GM21381 (cell line): ENCODE measurements at regions not wholly inside any gene's neighbourhood (a gene's known extent, or its start where the extent isn't known, plus 50 kb on each side); places are given as distances from the start of the nearest gene placed in this dataset.

ENCODE experiments used
- ATAC-seq: cut with Tn5 transposase; IDR thresholded peaks from one replicate; pipeline ENCODE4 v1.9.1; 2021; ENCODE audit warnings: mild to moderate bottlenecking, moderate library complexity; ENCODE audit not compliant: unreplicated experiment

DNA sequence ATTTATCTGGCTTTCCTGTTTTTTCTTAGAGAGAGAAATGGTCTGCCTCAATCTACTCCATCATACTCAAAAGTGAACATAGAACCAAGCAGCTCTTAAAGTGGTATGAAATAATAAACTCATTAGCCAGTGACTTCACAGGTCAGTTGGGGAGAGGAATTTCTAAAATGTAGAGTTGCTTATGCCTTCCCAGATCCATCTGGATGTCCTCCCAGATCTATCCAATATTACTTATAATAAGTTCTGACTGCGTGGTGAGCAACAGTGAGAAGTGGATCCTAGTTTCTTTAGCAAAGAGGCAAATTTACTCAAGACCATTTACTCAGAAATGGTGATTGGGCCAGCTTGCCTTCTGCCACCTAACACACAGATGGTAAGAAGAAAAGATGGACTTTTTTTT lies 748.0 kb downstream of the PCDH18 start:
- no peak for ATAC-seq

DNA sequence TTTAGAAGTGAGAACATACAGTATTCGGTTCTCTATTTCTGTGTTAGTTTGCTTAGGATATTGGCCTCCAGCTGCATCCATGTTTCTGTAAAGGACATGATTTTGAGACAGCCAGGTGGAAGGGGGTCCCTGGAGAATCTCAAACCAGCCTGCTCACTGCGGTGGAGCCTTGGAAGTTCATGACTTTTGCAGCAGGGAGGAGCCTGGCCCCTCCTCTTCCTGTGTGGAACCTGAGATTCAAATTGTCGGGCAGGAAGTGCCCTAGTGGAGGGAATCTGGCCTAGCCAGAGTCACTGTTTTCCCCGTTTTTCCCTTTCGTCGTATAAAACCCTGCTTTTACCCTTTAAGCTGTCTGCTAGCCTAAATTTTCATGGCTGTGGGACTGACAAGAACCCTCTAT lies 762.6 kb downstream of the PCDH18 start:
- ATAC-seq = no peak

DNA sequence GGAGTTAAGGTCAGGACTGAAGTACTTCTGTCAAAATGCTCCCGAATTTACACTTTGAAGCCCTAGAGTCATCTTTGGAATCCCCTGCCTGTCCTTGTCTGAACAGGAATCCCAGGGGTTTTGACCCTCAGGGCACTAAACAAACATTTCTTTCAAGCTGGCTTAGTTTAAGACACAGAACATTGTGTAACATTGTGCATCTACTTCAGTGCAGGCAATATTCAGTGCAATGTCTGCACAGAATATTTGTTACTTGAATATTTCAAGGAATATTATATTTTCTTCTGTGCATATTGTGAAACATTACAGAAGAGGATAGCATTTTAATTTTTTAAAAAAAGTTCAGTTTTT lies 763.4 kb downstream of the PCDH18 start:
- ATAC-seq = no peak

DNA sequence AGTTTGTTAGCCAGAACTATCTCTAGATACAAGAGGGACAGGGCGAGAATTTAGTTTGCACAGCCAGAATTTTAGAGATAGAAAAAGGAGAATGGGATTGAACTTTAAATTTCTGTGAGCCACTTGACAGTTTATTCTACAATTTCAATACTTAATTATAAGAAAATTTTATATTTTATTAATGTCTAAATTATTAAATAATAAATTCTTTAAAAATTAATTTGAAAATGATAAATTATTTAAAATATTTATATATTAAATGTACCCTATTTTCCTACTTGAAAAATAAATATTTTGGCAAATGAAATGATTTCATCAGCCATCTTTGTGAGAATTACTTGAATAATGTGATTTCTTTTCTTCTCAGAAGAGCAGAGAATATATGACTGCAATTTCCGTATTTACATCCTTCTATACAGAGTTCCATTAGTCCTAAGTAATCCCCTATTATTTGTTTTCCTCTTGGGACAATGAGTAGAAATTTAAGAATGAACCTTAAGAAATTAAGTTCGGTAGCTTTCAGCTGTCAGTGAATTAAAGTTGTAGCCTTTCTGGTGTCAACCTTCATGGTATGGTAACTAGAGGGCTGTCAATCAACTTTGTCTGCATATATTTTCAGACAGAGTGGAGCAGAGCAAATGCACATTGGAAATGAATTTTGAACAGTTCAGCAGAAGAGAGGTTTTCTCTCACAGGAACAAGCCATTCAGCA lies 763.9 kb downstream of the PCDH18 start:
- ATAC-seq = no peak

DNA sequence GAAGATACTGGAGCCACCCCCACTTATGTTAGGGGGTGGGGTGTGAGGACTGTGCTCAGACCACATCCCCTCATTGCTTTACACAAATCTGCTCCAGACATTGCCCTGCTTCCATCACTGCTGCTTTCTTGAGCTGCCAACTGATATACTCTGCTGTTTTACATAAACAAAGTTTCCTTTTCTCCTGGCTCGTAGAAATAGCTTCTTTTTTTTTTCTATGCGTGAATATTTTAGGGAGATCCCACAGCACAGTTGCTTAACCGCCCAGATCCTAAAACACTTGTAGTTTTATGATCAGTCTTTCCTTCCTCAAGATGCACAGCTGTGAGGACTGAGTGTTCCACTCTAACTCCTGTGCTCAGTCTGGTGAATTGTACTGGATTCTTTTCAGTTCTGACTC lies 768.4 kb downstream of the PCDH18 start:
- ATAC-seq = no peak

DNA sequence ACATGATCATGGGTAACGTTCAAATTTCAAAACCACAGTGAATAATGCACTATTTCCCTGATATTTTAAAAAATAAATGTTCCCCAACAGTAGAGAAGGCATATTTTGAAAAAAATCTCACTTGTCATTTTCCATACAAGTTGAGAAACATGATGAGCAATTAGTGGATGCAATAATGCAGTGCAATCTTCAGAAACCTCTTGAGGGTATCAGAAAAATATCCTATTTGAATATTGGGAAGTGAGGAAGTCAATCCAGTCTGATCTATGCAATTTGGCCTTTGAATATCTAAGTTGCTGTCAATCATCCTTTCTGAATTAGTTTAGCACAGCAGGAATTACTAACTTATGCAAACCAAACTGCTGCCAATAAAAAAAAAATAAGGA lies 776.8 kb downstream of the PCDH18 start:
- no peak for ATAC-seq

DNA sequence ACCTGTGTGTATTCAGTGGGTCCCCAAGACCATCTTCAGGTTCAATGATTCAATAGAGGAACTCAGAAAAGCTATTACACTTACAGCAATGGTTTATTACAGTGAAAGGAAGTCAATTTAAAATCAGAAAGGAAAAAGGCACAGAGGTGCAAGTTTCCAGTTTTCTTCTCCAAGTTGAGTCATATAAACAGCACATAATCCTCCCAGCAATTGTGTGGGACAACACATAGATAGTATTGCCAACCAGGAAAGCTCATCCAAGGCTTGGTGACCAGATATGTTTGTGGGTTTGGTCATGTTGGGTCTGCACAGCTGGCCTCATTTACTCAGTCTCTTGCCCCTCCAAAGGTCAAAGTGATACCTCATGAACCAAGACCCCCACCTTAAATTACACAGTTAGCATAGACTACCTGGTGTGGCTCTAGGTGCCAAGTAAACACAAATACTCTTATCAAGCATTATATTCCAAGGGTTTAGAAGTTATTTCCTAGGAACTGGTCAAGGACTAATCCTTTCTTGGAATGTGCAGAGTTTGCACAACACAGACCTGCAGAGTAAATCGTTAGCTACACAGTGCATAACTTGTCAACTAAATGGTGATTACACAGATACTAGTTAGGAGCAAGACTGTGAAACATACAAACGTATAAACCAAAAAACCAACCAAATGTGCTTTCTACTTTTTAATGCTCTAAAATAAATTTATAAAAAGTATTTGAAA lies 777.3 kb downstream of the PCDH18 start:
- no peak for ATAC-seq

DNA sequence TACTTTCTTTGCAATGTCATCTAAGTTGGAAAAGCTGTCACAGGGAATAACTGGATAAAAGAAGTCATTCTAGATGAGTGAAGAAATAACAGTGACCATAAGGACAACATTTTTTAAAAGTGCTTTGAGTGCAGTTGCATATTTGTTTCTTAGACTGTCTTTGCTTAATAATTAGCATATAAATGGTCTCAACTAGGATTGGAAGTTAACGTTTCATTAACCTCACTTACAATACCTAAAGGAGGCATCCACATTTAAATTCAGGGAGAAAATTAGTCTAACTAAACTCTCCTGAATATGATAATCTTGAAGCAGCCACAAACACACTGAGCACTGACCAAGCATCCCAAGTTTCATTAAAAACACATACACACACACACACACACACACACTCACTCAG lies 780.7 kb downstream of the PCDH18 start:
- no peak for ATAC-seq

DNA sequence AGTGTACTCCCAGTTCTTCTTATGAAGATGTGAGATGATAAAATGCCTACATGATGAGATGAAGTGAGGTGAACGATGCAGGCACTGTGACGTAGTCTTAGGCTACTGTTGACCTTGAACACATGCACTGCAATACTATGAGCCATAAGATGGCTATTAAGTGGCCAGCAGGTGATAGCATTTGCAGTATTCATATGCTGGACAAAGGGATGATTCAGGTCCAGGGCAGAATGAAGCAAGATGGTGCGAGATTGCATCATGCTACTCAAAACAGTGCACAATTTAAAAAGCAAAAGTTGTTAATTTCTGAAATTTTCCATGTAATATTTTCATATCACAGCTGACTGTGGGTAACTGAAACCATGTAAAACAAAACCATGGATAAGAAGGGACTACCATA lies 781.4 kb downstream of the PCDH18 start:
- no peak for ATAC-seq

DNA sequence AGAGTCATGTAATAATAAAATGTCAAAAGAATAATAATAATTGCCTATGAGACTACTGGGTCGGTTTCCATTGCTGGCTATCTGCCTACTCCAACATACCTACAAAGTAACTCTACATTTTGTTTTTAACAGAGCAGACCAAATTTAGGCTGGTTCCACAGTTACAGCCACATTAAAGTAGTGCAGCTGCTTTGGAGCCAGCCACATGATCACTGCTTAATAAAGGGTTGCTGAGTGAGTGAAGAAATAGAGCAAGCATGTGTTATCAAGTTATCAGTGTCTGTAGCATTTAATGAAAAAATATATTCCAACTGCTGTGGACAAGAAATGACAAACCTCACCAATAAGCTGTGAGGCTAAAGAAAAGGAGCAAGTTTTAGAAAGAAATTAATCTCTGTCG lies 782.3 kb downstream of the PCDH18 start:
- ATAC-seq = no peak

DNA sequence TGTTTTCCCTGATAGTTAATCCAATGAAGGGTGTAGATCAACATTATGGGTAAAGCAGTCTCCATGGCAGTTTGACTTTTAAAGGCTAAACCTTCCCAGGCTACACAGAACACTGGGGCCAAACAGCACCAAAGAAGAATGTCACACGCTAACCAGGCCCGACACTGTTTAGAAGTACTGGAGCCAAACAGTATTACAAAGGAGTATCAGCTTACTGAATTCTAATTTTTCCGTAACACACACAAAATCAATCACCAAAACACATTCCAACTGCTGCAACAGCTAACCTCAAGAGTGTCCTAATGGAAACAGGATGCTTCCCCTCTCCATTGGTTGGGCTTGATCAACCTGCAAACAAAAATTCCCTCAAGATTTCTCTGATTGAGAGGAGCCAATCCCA lies 783.5 kb downstream of the PCDH18 start:
- ATAC-seq = no peak

DNA sequence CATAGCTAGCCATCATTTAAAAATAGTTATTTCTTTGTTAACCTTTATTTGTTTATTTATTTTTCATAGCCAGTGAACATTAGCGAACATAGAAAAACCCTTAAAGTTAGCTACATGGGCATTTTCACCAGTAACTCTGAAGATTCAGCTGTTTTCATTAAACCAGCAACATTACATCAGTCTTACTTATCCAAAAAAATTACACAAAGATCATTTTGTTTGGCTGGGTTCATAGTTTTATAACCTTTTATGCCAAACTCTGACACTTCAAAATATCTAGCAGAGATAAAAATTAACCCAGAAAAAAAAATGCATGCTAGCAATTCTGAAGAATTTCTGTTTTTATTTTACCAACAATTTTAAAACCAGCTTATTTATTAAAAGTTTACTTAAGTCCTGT lies 784.1 kb downstream of the PCDH18 start:
- no peak for ATAC-seq

DNA sequence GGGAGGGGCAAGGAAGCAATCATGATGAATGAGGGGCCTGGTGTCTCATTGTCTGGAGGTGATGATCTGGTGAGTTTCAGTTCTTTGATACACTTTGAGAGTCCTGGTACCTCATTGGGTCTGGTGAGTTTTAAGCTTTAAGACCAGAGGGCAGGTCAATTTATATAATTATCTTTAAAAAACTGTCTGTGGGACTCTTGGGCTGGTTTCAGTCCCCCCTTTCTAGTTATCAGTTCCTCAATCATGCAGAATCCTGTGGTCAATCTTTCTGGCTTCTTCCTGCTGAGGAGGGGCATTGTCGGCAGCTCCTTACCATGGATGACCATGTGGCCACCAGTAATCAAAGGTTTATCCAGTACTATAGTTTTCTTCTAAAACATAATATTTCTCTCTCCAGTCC lies 789.1 kb downstream of the PCDH18 start:
- ATAC-seq = no peak

DNA sequence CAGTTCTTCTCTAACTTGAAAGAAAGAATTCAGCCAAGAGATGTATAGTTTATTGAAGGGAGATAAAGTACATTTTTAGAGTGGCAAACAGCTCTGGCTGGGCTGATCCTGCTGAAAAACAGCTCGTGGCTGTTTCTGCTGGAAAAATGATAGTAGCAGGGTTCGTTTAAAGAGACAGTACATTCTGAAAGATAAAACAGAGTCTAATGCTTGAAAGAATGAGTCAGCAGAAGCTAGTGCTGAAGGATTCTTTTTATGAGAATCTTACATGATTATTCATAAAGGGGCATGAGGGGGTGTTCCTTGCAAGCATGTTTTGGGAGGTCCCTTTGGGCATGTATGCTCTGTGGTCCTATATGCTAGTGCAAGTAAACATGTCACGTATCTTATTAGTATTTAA lies 790.0 kb downstream of the PCDH18 start:
- no peak for ATAC-seq

DNA sequence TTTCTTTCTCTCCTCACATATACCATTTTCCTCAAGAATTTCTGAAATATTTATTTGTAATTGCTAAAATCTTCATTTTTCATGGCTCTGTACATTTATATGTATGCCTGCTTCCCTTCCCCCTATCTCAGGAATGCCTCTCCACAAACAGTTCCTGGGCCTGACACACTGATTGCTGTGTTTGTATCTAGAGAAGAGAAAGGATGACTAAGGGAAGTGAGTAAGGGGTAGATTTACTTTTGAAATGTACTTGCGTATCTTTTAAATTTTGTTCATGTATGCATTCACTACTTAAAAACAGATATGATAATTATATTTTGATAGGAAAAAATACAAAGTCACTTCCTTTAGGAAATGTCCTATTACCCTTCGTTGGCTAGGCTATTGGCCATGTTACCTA lies 790.8 kb downstream of the PCDH18 start:
- no peak for ATAC-seq

DNA sequence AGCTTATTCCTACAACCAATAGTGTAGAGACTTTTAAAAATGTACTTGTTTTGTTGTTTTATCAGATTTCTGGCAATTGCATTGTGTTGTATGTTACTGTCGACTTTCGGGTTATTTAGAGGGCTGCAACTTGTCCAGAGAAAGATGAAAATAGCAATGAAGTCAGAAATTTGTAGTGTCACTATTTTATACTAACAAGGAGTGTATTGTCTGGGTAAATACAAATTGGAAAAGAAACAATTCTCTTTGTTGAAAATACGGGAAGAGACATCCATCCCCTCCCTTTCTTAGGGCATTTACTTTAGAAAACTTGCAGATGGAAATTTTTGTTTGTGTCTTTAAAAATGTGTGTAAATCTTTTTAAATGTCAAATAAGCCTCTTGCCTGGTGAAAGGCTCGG lies 792.0 kb downstream of the PCDH18 start:
- no peak for ATAC-seq

DNA sequence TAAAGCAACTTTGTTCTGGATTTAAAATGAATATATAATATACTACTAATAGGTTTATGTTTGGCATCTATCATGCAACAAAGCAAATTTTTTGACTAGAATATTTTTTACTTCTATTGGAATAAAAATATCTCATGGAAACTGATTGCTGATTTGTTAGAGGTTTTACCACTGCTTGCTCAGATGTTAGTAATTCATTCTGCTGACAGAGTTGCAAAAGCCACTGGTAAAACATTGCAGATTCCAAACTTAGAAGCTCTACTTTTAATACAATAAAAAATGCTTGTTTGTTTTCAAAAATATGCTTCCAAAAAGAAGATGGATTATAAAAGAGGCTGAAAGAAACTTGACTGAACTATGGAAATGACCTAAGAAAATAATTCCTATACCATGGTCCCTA lies 795.2 kb downstream of the PCDH18 start:
- no peak for ATAC-seq

DNA sequence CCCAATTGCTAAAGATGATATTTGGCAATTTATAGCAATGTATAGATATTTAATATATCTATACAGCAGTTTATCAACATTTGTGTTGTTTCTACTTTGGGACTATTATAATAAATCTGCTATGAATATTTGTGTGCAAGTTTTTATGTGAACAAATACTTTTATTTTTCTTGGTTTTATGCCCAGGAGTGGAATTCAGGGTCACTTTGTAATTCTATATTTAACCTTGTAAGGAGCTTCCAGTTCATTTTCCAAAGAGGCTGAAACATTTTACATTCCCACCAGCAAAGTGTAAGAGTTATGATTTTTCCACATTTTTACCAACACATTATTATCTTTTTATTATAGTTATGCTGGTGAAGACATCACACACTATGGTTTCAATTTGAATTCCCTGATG lies 801.3 kb downstream of the PCDH18 start:
- no peak for ATAC-seq

DNA sequence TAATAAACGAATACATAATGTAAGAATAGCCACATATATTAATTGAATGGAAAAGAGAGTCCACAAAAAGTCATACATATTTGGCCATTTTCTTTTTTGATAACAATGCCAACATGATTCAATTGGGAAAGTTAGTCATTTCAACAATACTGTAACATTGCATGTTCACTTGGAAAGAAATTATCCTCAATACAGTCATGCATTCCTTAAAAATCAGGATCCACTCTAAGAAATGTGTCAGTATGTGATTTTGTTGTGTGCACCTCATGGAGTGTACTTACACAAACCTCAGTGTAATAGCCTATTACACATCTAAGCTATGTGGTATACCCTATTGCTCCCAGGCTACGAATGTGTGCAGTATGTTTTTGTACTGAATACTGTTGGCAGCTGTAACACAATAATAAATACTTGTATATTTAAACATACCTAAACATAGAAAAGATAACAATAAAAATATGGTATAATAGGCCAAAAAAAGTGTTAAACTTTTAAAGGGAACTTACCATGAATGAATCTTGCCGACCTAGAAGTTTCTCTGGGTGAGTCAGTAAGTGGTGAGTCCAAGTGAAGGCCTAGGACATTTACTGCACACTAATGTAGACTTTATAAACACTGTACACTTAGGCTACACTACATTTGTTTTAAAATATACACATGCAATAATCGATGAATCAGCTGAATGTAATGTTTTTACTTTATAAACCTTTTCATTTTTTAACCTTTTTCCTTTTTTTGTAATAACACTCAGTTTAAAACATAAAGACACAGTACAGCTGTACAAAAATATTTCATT lies 806.8 kb downstream of the PCDH18 start:
- no peak for ATAC-seq

DNA sequence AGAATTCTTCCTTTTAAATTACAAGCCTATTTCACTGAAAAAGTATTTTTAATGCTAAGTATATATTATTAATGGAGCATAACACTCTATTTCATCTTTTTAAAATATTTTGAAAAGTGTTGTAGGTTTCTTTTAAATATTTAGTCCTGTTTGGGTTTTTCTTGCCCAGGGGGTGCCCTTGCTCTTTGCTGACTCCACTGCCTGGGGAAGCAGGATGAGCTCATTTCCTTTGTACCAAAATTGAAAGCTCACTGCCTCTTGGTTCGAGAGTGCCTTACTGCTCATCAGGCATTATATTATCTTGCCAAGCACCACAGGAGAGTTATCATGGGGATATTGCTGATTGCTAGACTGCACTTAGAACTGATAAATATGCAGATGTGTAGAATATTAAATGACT lies 819.2 kb downstream of the PCDH18 start:
- no peak for ATAC-seq

DNA sequence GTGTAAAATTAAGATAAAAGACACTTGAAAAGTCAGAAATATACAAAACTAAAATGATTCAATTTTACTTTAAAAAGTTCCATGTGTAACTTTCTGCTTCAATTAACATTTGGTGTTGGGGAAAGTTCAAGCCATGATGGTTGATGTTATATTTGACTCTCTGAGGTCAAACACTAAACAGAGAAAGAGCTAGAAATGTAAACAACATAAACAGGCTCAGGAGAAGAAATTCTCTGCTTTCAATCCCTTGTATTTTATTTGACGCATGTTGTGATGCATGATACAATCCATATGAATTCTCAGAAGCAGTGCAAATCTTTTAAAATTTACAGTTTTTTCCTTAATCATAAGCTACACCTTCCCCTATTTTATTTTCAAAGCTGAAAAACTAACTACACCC lies 822.4 kb downstream of the PCDH18 start:
- no peak for ATAC-seq

DNA sequence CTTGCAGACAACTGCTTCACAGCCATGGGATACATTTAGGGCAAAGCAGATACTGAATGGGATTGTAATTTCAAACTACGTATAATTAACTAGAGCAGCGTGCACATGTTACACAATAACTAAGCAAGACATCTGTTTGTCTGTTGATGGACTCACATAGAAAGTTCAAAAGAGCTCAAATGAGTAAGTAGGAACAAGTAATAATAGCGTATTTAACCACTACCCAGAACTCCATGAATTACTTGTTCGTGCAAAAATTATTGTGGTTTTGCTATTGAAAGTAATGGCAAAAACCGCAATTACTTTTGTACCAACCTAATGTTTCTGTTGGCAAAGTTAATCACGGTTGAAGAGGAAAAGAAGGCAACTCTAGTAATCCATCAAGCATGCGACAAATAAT lies 825.4 kb downstream of the PCDH18 start:
- ATAC-seq = no peak
